Stimulated activated CD4-positive, alpha-beta T cell treated with anti-CD3 and anti-CD28 coated beads, Interleukin-1b, Interleukin-23, amount 100 ng/mL, for 4 hours (primary cell): ENCODE measurements at regions not wholly inside any gene's neighbourhood (a gene's known extent, or its start where the extent isn't known, plus 50 kb on each side); places are given as distances from the start of the nearest gene placed in this dataset.

Experiments
- DNase-seq, 2 donors: peaks; one replicate each; pipeline ENCODE4 v3.0.0-alpha.2; 2020; ENCODE audit warnings: low read depth in 2 of 2

DNA sequence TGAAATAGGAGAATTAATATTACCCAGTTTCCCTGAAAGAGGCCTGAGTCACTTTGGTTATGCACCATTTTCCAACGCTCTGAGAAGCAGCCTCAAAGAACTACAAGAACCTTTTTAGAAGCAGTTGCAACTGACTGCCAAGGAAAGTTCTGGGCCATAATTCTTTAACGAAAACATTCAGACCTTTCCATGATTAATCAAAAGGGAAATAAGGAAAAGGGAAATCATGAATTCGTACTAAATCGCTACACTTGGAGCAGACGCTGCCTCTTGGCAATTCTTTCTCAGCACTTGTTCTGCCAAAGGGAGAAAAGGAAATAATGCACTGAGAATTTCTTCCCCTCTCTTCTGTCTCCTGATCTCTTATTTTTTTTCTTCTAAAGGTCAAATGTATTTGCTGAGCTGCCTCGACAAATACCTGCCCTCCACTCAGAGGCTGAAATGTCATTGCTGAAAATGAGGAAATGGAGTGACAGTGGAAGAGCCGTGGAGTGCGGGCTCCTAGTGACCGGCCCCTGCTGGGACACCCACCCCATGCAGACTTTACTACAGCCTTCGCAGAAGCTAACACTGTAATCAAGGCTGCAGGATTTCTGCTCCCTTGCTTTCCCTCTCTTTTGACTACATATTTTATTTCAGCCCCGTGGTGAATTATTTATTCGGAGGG lies 67.9 kb upstream of the GALNT2 start:
- no peak for DNase-seq

GRCh38 chr1:230000493-230001184 lies 66.4 kb upstream of the GALNT2 start:
- DNase-seq, result no peak

GRCh38 chr1:230002164-230002803 lies 64.8 kb upstream of the GALNT2 start:
- no peak for DNase-seq

GRCh38 chr1:230003409-230003808 lies 63.6 kb upstream of the GALNT2 start:
- no peak for DNase-seq

DNA sequence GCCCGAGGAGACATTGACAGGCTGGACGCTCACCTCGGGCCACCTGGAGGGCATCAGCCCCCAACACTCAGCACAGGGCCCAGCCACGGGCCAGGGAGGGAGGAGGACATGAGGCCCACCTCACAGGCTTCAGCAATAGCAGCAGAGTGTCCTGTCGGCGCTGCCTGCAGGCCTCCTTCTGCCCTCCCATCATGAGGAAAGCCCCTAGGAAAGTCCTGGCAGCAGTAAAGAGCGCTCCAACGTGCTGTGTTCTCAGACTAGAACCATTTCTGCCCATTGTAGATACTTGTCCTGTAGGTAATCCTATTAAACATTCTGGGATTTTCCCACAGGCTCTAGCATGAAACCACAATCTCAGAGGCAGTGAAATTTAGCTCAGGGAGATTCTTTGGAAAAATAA lies 62.0 kb upstream of the GALNT2 start:
- no peak for DNase-seq

DNA sequence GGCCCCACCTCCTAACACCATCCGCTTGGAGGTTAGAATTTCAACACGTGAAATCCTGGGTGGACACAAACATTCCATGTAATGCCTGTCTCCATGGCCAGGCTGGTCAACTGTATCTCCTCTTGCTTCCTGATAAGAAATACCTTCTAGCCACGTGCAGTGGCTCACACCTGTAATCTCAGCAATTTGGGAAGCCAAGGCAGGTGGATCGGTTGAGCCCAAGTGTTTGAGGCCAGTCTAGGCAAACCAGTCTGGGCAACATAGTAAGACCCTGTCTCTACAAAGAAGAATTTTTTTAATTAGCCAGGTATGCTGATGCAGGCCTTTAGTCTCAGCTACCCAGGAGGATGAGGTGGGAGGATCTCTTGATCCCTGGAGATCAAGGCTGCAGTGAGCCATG lies 58.3 kb upstream of the GALNT2 start:
- DNase-seq, result no peak

DNA sequence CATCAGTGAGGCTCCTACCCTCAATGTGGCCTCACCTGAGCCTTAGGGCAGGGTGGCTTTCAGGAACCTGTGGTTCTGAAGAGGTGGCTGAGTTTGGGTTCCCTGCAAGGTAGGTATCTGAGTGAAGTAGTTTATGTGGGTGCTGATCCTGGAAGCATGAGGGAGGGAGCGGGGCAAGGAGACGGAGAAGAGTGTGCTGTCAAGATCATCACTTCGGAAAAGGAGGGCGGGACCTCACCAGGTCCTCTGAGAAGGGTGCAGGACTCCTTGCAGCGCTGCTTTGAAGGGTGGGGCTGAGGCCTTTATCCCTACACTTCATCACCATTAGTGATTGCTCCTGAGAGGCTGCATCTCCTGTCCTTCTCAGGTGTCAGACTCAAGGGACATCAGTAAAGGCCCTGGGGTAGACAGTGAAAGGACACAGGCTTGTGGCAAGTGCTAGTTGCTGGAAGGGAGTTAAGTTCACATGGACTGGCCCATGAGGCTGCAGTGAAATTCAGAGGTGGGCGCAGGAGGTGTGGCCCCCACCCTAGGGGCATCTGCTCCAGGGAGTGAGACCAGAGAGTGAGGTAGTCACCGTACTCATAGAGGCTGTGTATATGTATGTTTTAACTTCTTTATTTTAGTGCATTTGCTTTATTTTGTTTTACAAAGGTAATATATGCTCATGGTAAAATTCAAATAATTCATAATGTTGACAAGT lies 57.3 kb upstream of the GALNT2 start:
- no peak for DNase-seq

DNA sequence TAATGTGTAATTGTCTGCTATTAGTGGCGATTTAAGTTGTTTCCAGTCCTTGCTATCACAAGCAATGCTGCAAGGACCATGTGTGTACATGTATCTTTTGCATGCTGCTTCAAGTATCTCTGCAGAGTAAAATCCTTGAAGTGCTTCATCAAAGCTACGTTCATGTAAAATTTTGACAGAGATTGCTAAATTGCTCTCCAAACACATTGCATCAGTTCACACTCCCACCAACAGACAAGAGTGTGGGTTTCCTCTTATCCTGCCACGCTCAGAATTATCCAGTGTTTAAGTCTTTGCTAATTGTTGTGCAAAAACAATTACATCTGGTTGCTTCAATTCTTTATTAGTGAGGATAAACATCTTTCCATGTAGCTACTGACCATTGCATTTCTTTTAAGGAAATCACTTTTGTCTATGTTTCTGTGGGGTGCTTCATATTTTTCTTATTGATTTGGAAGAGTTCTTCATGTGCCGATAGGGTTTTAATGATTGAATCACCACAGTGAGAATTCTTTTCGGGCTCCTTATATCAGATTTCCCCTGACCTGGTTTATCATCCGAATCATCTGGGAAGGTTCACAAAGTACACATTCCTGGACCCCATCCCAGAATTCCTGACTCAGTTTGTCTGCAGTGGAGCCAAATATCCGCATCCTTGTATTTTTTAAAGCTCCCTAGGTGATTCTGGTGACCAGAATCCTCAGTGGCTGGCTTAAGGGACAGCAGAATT lies 56.3 kb upstream of the GALNT2 start:
- no peak for DNase-seq

DNA sequence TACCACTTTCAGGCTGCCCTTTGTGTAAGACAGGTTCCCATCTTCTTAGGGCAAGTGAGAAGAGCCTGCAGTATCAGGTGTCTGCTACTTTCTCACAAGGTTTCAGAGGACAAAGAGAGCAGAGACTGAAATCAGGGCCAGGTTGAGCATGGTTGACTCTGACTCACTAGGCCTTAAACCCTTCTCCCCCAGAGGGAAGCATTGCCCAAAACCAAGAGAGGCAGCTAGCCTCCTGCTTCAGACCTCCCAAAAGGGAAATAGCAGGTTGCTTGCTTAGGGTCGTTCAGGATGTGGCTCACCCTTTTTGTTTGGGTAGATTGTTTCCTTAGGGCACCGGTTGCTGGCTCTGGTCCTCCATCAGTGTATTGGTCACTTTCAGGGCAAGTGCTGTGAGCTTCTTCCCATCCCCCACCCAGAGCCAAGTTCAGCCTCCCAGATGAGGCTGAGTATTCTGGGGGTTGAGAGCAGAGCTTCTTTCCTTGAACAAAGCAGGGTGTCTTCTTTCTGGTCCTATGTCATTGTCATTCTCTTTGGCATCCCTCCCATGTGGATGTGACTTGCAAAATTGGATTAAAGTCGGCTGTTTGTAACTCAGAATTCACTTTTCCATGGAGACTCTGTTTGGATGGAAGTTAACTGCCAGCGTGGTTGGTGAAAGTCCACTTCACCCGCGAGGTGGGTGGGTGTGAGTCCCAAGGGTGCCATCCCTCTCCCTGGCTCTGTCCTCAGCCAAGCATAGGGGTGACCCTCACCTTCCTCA lies 55.5 kb upstream of the GALNT2 start:
- no peak for DNase-seq

DNA sequence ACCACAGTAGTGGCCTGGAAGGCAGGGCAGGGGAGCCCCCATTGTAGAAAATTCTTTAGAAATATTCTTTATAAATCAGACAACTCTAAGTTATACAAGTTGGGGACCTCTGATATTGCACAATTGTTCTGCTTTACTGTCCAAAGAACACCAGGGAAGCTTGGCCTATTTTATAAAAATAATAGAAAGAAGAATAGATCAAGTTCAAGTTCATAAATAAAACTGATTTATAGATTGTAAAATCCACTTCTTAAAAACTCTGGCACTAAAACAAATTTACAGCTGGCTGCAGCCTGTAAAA lies 55.0 kb upstream of the GALNT2 start:
- DNase-seq, result no peak

DNA sequence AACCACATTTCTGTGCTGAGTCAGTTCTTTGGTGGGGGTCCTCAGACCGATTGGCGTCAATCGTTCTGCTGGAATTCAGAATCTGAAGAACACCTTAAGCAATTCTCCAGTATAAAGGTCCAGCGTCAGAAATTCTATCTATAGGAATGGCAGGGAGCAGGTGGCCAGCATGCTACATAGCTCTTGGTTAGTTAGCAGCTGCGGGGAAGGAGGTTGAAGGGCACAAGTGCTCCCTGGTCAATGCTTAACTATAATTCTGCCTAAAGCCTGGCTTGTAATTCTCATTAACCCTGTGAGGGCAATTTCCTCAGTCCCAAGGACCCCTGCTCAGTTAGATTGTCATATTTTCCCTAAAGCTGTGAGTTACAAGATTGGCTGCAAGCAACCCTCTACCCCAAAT lies 54.3 kb upstream of the GALNT2 start:
- no peak for DNase-seq

- DNase-seq, result no peak
These were observed 50.9 kb upstream of the GALNT2 start for GRCh38 chr1:230016159-230016558.
